Ectodermal cell (in vitro differentiated cells): ENCODE measurements at regions not wholly inside any gene's neighbourhood (a gene's known extent, or its start where the extent isn't known, plus 50 kb on each side); places are given as distances from the start of the nearest gene placed in this dataset.

Experiments used
- H3K27ac ChIP-seq: 2 replicates; pipeline ENCODE4 v1.7.0; 2013; ENCODE audit warnings: mild to moderate bottlenecking, low read depth, low read length; ENCODE audit not compliant: insufficient read depth, poor library complexity, severe bottlenecking
- H3K27me3 ChIP-seq: 2 replicates; pipeline ENCODE4 v1.7.0; 2013; ENCODE audit warnings: mild to moderate bottlenecking, low read length; ENCODE audit not compliant: insufficient read depth, control insufficient read depth, poor library complexity, severe bottlenecking
- H3K36me3 ChIP-seq: one replicate; pipeline ENCODE4 v1.7.0; 2013; ENCODE audit warnings: low read length; ENCODE audit not compliant: control insufficient read depth, insufficient read depth
- H3K4me1 ChIP-seq: one replicate; pipeline ENCODE4 v1.7.0; 2013; ENCODE audit warnings: low read length; ENCODE audit not compliant: control insufficient read depth, insufficient read depth
- H3K4me3 ChIP-seq: 2 replicates; pipeline ENCODE4 v1.7.0; 2013; ENCODE audit warnings: low read depth, low read length, control low read depth; ENCODE audit not compliant: insufficient read depth
- H3K9me3 ChIP-seq: 2 replicates; pipeline ENCODE4 v1.7.0; 2013; ENCODE audit warnings: mild to moderate bottlenecking, low read length, moderate library complexity; ENCODE audit not compliant: control insufficient read depth
- WGBS, 2 experiments: methylation state at CpG; one replicate each; pipeline ENCODE4 v1.1.7; 2013; ENCODE audit warnings: missing lambda C conversion rate in 2 of 2; 5-methylcytosine and 5-hydroxymethylcytosine counted together

GRCh38 chr13:40179445-40180281, 486.8 kb downstream of the FOXO1 start:
- Histone ChIP-seq H3K9me3 (no peaks in the 10 kb centered on the region), H3K27me3 (no peaks in the 10 kb centered on the region), H3K4me3 (no peak overlapping the region), H3K27ac (no peak overlapping the region), H3K36me3 (no peaks in the 10 kb centered on the region), H3K4me1 (no peaks in the 10 kb centered on the region)
- WGBS, 2 experiments, result 93 to 100% methylated on average over 1 to 3 of the region's 3 CpGs

- no peaks in the 10 kb centered on the region for H3K27me3 ChIP-seq
- WGBS, 2 experiments, result 86 to 97% methylated on average over 1 of the region's 1 CpG
- no peak overlapping the region for H3K4me3 ChIP-seq
- H3K27ac ChIP-seq, result no peak overlapping the region
- H3K4me1 ChIP-seq, result no peaks in the 10 kb centered on the region
- no peaks in the 10 kb centered on the region for H3K9me3 ChIP-seq
- no peaks in the 10 kb centered on the region for H3K36me3 ChIP-seq
These were observed 485.7 kb downstream of the FOXO1 start for GRCh38 chr13:40180776-40181175.

- H3K36me3 ChIP-seq, result no peaks in the 10 kb centered on the region
- H3K27ac ChIP-seq, result no peak overlapping the region
- no peak overlapping the region for H3K4me3 ChIP-seq
- no peaks in the 10 kb centered on the region for H3K9me3 ChIP-seq
- no peaks in the 10 kb centered on the region for H3K4me1 ChIP-seq
- 92 to 98% methylated on average over 4 of the region's 4 CpGs for WGBS, 2 experiments
- no peaks in the 10 kb centered on the region for H3K27me3 ChIP-seq
These were observed 485.1 kb downstream of the FOXO1 start for GRCh38 chr13:40181203-40181845.

GRCh38 chr13:40182591-40182990, 483.9 kb downstream of the FOXO1 start:
- no peak overlapping the region for H3K27ac ChIP-seq
- H3K9me3 ChIP-seq, result no peaks in the 10 kb centered on the region
- no peak overlapping the region for H3K4me3 ChIP-seq
- no peaks in the 10 kb centered on the region for H3K27me3 ChIP-seq
- 95% methylated on average over 2 of the region's 2 CpGs for WGBS, 2 experiments
- H3K36me3 ChIP-seq, result no peaks in the 10 kb centered on the region
- H3K4me1 ChIP-seq, result peaks cover 2% of the 10 kb centered on the region

- WGBS, 2 experiments, result 92 to 96% methylated on average over 2 of the region's 2 CpGs
- no peaks in the 10 kb centered on the region for H3K36me3 ChIP-seq
- no peak overlapping the region for H3K4me3 ChIP-seq
- H3K27me3 ChIP-seq, result no peaks in the 10 kb centered on the region
- H3K4me1 ChIP-seq, result peaks cover 29% of the 10 kb centered on the region
- no peak overlapping the region for H3K27ac ChIP-seq
- H3K9me3 ChIP-seq, result no peaks in the 10 kb centered on the region
These were observed 481.0 kb downstream of the FOXO1 start for GRCh38 chr13:40185414-40185813.

- 85 to 96% methylated on average over 2 to 3 of the region's 3 CpGs for WGBS, 2 experiments
- Histone ChIP-seq H3K4me1 (peaks cover 35% of the 10 kb centered on the region), H3K27ac (no peak overlapping the region), H3K27me3 (no peaks in the 10 kb centered on the region), H3K36me3 (no peaks in the 10 kb centered on the region), H3K4me3 (no peak overlapping the region), H3K9me3 (no peaks in the 10 kb centered on the region)
These were observed 480.4 kb downstream of the FOXO1 start for GRCh38 chr13:40186041-40186440.

GRCh38 chr13:40186626-40187323, 479.7 kb downstream of the FOXO1 start:
- H3K36me3 ChIP-seq, result no peaks in the 10 kb centered on the region
- H3K27me3 ChIP-seq, result no peaks in the 10 kb centered on the region
- H3K9me3 ChIP-seq, result no peaks in the 10 kb centered on the region
- H3K27ac ChIP-seq, result no peak overlapping the region
- WGBS, 2 experiments, result 91 to 94% methylated on average over 8 to 9 of the region's 9 CpGs
- no peak overlapping the region for H3K4me3 ChIP-seq
- H3K4me1 ChIP-seq, result peaks cover 42% of the 10 kb centered on the region

GRCh38 chr13:40187324-40187795, 479.1 kb downstream of the FOXO1 start:
- WGBS, 2 experiments, result 83 to 86% methylated on average over 12 of the region's 12 CpGs
- H3K4me1 ChIP-seq, result peaks cover 42% of the 10 kb centered on the region
- H3K27ac ChIP-seq, result no peak overlapping the region
- H3K27me3 ChIP-seq, result no peaks in the 10 kb centered on the region
- H3K9me3 ChIP-seq, result no peaks in the 10 kb centered on the region
- H3K4me3 ChIP-seq, result no peak overlapping the region
- H3K36me3 ChIP-seq, result no peaks in the 10 kb centered on the region

- WGBS, 2 experiments, result 76 to 77% methylated on average over 27 of the region's 27 CpGs
- Histone ChIP-seq H3K27ac (no peak overlapping the region), H3K4me1 (peaks cover 42% of the 10 kb centered on the region), H3K27me3 (no peaks in the 10 kb centered on the region), H3K36me3 (no peaks in the 10 kb centered on the region), H3K9me3 (no peaks in the 10 kb centered on the region), H3K4me3 (no peak overlapping the region)
These were observed 478.4 kb downstream of the FOXO1 start for GRCh38 chr13:40187841-40188591.
